Thoracic aorta (tissue), 2 donors: ENCODE measurements at regions not wholly inside any gene's neighbourhood (a gene's known extent, or its start where the extent isn't known, plus 50 kb on each side); places are given as distances from the start of the nearest gene placed in this dataset.

ENCODE experiments used
- ATAC-seq: fragments of 150-250 bp; one replicate; pipeline ENCODE4 v1.8.0; 2017; ENCODE audit warnings: low read depth; ENCODE audit not compliant: insufficient number of reproducible peaks, low FRiP score
- DNase-seq: peaks from one replicate; pipeline ENCODE4 v3.0.0-alpha.2; 2020; ENCODE audit warnings: low spot score
- H3K27ac ChIP-seq, 2 donors: fragments of 200-600 bp; sonication (generic); 1 replicate in 1 of 2; 2 replicates in 1 of 2; pipeline ENCODE4 v1.5.1; 2016; ENCODE audit warnings: mild to moderate bottlenecking in 2 of 2, moderate library complexity in 2 of 2
- H3K27me3 ChIP-seq: fragments of 200-600 bp; sonication (generic); replicated peaks from 2 replicates; pipeline ENCODE4 v1.6.0; 2016; ENCODE audit warnings: mild to moderate bottlenecking; ENCODE audit not compliant: insufficient read depth
- H3K36me3 ChIP-seq: fragments of 200-600 bp; sonication (generic); one replicate; pipeline ENCODE4 v1.5.1; 2016
- H3K4me1 ChIP-seq, 2 donors: fragments of 200-600 bp; sonication (generic); 1 replicate in 1 of 2; 2 replicates in 1 of 2; pipeline versions ENCODE4 v1.5.1 to v1.6.0; 2016; ENCODE audit warnings: low read depth in 2 of 2, mild to moderate bottlenecking in 1 of 2; ENCODE audit not compliant: control insufficient read depth in 1 of 2
- H3K4me3 ChIP-seq: fragments of 200-600 bp; sonication (generic); 2 replicates; pipeline ENCODE4 v1.5.1; 2016; ENCODE audit warnings: mild to moderate bottlenecking
- H3K9me3 ChIP-seq: fragments of 200-600 bp; sonication (generic); 2 replicates; pipeline ENCODE4 v1.5.1; 2016
- TF ChIP-seq, protein P1 (sequence below): fragments of 200-600 bp; sonication (generic); IDR thresholded peaks from one replicate; pipeline ENCODE4 v1.5.1; 2019; ENCODE audit warnings: antibody characterized with exemption

DNA sequence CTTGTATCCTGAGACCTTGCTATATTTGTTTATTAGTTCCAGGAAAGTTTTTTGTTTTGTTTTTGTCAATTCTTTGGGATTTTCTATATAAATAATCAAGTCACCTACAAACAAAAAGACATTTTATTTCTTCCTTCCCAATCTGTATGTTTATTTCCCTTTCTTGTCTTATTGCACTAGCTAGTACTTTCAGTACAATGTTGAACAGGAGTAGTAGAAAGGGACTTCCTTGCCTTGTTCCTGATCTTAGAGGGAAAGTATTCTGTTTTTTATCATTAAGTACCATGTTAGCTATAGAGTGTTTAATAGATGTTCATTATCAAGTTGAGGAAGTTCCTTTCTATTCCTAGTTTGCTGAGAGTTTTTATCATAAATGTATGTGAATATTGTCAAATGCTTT, 119.5 kb upstream of the TLE4 start:
- Histone ChIP-seq H3K27ac (no peak overlapping the region), H3K9me3 (no peaks in the 10 kb centered on the region), H3K4me3 (no peak overlapping the region), H3K27me3 (no peaks in the 10 kb centered on the region), H3K36me3 (no peaks in the 10 kb centered on the region), H3K4me1 (no peaks in the 10 kb centered on the region)
- ATAC-seq (no peak), DNase-seq (no peak)
- TF ChIP-seq, protein P1, sequence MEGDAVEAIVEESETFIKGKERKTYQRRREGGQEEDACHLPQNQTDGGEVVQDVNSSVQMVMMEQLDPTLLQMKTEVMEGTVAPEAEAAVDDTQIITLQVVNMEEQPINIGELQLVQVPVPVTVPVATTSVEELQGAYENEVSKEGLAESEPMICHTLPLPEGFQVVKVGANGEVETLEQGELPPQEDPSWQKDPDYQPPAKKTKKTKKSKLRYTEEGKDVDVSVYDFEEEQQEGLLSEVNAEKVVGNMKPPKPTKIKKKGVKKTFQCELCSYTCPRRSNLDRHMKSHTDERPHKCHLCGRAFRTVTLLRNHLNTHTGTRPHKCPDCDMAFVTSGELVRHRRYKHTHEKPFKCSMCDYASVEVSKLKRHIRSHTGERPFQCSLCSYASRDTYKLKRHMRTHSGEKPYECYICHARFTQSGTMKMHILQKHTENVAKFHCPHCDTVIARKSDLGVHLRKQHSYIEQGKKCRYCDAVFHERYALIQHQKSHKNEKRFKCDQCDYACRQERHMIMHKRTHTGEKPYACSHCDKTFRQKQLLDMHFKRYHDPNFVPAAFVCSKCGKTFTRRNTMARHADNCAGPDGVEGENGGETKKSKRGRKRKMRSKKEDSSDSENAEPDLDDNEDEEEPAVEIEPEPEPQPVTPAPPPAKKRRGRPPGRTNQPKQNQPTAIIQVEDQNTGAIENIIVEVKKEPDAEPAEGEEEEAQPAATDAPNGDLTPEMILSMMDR = no peak

GRCh38 chr9:79461712-79462111, 110.1 kb upstream of the TLE4 start:
- ATAC-seq = no peak
- Histone ChIP-seq H3K4me3 (no peak overlapping the region), H3K27ac (no peak overlapping the region), H3K4me1 (no peaks in the 10 kb centered on the region), H3K9me3 (no peaks in the 10 kb centered on the region), H3K27me3 (no peaks in the 10 kb centered on the region), H3K36me3 (no peaks in the 10 kb centered on the region)
- TF ChIP-seq, protein P1 = no peak
- no peak for DNase-seq

GRCh38 chr9:79465156-79465555, 106.6 kb upstream of the TLE4 start:
- Histone ChIP-seq H3K9me3 (no peaks in the 10 kb centered on the region), H3K4me3 (no peak overlapping the region), H3K4me1 (no peaks in the 10 kb centered on the region), H3K27ac (no peak overlapping the region), H3K36me3 (no peaks in the 10 kb centered on the region), H3K27me3 (no peaks in the 10 kb centered on the region)
- no peak for DNase-seq
- ATAC-seq = no peak
- TF ChIP-seq, protein P1 = no peak

- H3K27ac ChIP-seq = no peak overlapping the region
- ATAC-seq (no peak), DNase-seq (no peak)
- TF ChIP-seq, protein P1 = no peak
- H3K36me3 ChIP-seq = no peaks in the 10 kb centered on the region
- H3K27me3 ChIP-seq = no peaks in the 10 kb centered on the region
- no peaks in the 10 kb centered on the region for H3K9me3 ChIP-seq
- no peak overlapping the region for H3K4me3 ChIP-seq
- peaks cover 4 to 11% of the 10 kb centered on the region in 2 donors for H3K4me1 ChIP-seq
These were observed 102.6 kb upstream of the TLE4 start for GRCh38 chr9:79469164-79469563.

DNA sequence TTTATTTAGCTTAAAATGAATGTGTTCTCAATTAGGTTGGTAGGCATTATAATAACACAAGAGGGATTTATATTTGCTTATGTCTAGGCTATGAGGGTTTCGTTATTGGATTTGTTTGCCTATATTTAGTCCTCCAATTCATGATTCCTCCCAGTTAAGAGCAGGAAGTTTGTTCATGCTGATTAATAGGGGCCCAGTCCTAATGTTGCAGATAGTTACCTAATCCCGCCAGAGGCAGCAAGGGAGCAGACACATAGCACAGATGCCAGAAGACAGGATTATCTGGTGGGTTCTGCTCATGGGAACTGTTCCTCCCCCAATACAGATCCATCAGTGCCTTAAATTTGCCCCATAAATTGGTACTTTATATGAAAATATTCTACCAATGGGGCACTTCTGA, 100.8 kb upstream of the TLE4 start:
- ATAC-seq (no peak), DNase-seq (no peak)
- H3K4me1 ChIP-seq = peaks cover 4 to 11% of the 10 kb centered on the region in 2 donors
- no peaks in the 10 kb centered on the region for H3K9me3 ChIP-seq
- H3K36me3 ChIP-seq = no peaks in the 10 kb centered on the region
- H3K27ac ChIP-seq = no peak overlapping the region
- H3K4me3 ChIP-seq = no peak overlapping the region
- H3K27me3 ChIP-seq = no peaks in the 10 kb centered on the region
- TF ChIP-seq, protein P1 = no peak
